ENCODE measurements at regions not wholly inside any gene's neighbourhood (a gene's known extent, or its start where the extent isn't known, plus 50 kb on each side); places are given as distances from the start of the nearest gene placed in this dataset.

DNA sequence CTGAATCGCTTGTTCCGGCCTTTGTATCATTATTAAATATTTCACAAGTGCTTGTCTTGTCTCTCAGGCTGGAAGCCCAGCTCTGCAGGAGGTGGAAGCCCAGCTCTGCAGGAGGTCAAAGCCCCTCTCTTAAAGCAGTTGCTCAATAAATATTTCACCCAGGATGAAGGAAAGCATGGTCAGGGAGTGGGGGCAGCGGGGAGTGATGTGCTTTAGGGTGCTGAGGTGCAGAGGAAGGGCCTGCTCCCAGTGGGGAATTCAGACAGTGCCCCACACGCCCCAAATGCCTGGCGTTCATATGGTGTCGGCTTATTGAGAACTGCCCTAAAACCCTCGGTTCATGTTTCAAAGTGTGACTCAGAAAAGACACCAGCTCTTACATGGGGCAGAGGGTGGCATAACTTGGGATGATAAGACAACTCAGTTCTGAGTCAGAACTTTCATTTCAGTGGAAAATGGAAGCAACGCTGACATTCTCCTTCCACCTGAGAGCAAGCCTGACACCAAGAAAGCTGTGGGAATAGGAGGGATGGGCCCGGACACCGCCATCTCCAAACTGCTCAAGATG is 114.3 kb upstream of the DAP start:
- no peak for DNase-seq

DNA sequence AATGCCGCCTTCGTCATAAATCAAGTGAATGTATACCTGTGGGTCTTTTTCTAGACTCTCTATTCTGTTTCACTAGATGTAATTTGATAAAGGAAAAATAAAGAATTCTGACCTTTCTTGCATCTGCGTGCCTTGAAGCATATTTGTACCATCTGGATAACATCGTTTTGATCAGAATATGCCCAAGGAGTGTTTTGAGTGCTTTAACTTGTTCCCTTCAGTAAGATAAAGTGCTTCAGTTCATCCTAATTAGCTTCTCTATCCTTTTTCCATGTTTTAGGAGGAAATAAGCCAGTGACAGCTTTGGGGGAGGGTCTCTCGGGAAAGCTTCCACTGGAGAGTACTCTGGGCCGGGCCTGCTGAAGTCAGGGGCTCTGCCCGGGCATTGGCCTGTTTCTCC is 113.5 kb upstream of the DAP start:
- DNase-seq = no peak

DNA sequence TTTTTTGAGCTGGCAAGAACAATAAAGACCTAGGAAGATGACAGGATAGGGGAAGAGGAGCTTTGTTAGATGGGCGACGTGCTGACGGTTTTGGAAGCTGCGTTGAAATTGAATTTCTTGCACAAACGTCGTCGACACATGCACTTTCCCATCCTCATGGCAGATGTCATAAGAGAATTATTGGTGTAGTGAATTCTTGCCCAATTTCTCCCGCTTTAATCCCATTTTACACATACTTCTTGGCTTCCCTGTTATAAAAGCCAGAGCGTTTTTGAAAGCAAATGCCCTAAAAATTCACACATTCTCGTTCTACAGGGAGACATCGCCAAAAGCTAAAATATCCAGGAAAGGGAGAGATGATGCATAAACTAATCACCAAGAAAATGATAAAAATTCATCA is 109.8 kb upstream of the DAP start:
- no peak for DNase-seq

DNA sequence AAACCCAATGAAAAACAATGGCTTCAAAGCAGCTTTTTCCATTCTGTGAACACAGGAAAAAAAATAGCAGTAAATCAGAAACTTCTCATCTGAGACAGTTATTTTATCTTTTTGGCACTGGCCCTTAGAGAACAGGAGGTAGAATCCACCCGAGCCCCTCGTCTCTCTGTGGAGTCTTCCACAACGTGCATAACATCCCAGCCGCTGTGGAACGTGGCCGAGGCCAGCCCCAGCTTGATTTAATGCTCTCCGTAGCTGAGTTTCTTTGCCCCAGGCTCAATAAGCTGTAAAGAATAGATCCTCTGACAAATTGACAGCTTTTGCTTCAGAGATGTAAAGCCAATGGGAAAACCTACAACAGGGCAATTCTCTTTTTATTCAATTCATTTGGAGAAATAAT is 107.9 kb upstream of the DAP start:
- DNase-seq = no peak

DNA sequence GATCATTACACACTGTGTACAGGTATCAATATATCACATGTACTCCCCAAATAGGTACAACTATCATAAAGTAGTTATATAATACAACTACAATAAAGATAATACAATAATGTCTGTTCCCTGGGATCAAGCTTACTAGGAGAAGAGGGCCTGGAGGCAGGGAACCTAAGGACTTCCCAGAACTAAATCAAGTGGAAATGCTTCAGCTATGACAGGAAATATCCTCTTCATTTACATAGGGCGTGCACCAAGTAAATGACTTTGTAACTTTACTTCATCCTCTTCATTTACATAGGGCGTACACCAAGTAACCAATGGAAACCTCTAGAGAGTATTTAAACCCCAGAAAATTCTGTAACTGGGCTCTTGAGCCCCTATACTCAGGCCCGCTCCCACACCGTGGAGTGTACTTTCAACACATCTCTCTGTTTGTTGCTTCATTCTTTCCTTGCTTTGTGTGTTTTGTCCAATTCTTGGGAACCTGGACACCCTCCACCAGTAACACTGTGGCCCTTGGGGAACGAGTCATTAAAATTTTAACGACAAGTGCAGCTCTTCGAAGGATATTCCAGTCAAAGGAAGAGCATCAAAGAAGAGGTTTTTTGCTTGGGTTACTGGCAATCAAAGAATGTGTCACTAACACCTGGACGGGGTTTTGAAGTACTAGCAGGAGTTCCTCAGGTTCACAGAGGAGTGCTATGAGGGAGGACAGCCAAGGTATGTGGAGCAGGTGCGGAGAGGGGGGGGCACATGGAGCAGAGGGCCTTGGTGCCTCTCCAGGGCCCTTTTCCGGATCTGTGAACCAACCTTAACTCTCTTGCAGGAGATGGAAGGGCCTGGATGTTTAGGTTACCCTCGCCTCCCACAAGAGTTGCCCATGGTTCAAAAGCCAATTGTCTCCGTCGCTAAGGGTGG is 106.6 kb upstream of the DAP start:
- no peak for DNase-seq

DNA sequence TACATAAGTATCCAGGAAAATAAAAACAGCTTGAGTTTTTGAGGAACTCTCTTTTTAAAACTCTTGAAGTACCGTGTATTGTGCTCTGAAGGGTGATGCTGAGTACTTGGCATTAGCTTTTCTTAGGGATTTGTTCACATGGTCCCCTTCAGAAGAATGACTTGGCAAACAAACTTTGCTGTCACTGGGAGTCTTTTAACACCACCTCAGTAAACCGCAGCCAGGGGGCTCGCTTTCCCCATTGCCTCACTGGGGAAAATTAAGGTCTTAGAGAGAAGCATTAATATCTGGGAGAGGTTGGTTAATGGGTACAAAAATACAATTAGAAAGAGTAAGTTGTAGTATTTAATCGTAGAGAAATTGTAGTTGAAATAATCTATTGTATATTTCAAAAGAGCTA is 105.9 kb upstream of the DAP start:
- DNase-seq = no peak

DNA sequence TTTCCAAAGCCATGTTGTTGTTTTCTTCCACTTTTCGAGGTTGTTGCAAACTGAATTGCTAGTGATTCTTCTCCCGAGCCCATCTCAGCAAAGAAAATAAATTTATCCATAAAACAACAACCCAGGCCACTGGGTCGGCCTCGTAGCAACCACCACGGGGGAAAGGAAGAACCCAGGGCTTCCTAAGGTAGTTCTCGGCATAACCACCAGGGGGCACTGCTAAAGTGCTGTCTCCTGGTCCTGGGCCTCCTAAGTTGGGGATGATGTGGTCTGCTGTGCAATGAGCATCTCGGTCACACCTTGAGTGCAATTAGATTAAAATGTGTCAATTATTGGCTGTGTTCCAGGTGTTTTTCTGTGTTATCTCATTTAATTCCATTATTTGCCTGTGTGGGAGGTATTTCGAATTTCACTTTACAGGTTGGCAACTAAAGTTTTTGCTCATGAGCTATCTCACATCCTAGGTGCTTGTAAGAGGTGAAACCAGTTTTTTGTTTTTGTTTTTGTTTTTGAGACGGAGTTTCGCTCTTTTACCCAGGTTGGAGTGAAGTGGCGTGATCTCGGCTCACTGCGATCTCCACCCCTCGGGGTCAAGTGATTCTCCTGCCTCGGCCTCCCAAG is 102.8 kb upstream of the DAP start:
- peak; percentile 41 for DNase-seq

DNA sequence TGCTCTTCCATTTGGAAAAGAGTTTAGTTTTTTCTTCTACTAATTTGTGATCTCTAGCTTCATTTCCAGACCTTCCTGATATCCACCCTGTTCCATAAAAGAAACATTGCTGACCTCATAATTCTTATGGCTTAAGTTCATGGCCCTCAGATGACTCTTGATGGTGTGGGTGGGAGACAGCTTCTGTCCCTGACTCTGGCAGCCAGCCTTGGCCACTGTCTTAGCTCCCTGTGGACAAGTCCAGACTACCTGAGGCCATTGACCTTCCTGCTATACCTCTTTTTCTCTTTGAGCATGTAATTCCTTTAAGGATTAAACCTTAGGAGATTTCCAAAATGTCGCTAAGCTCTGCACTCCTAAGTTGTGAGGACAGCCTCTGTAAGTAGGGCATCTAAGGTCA is 101.1 kb upstream of the DAP start:
- DNase-seq = no peak

DNA sequence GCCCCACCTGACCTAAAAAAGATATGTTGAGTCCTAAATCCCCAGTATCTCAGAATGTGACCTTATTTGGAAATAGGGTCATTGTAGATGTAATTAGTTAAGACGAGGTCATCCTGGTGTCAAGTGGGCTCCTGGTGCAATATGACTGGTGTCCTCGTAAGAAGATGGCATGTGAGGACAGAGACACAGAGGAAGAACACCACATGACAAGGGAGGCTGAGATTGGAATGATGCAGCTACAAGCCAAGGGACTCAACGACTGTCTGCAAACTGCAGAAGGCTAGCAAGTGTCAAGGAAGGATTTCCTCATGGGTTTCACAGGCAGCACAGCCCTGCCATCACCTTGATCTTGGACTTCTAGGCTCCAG is 100.4 kb upstream of the DAP start:
- DNase-seq = no peak

DNA sequence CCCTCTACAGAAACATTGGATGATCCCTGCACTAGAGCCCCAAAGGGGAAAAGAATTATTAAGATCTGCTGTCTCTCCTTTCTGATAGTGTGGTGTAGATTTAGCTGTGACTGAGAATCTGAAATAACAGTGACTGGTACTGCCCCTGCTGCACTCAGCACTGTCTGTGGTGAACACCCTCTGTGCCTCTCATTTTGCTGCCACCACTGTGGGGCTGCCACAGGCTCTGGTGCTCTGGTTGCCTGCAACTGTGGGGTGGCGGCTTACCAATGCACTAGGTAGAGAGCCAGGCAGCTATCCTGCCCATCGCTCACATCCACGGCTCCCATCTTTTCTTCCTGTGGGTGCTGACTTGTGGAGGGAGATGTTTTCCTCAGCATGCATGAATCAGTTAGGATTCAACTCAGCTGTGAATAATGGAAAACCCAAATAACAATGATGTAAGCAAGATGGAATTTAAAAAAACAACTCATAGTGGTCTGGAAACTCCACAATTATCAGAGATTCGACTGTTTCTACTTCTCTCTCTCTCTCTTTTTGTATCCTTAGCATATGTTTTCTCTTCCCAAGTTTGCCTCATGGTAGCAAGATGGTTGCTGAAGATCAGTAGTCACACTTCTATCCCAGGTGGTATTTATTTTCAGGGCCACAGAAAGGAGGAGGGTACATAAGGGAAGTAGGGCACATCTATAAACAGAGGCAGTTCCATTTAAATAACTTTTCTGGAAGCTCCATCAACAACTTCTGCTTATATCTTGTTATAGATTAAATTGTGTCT is 99.8 kb upstream of the DAP start:
- DNase-seq = no peak

DNA sequence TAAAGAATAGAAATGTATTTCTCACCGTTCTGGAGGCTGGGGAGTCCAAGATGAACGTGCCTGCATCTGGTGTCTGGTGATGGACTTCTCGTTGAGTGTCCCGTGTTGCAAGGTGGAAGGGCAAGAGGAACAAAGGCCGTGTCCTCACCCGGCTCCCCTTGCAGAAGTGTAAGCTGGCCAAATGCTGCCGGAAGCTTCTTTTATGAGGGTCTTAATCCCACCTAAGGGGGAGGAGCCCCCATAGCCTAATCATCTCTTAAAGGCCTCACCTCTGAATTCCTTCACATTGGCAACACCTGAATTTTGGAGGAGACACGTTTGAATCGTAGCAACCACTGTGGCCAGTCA is 99.1 kb upstream of the DAP start:
- no peak for DNase-seq

DNA sequence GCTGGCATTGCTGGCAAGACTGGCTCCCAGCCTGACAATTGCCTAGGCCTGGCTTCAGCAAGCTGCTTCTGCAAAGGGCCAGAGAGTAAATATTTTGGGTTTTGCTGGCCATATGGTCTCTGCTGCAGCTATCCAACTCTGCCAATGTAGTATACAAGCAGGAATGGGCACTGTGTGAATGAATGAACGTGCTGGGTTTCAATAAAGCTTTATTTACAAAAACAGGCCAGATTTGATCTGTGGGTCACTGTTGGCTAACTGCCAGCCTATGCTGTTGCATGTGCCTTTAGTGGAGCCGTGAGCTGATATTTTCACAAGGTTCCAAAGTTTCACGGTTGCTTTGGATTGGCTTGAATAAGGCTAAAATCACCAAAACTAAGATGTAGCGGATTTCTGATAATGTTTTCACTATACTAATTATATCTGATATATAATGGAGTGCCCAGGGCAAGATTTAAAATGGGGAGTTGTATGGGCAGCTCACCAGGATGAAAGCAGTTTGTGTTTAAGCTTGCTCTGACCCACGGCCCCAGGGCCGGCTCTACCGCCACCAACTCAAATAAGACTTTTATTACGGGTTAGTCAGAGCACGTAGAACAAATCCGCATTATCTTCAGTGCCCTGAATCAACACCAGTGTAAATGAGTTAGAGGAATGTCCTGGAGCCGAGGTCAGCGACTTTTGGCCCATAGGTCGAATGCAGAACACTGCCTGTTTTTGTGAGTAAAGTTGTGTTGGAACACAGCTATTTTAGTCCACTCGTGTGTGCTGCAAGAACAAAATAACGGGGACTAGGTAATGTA is 98.6 kb upstream of the DAP start:
- no peak for DNase-seq

DNA sequence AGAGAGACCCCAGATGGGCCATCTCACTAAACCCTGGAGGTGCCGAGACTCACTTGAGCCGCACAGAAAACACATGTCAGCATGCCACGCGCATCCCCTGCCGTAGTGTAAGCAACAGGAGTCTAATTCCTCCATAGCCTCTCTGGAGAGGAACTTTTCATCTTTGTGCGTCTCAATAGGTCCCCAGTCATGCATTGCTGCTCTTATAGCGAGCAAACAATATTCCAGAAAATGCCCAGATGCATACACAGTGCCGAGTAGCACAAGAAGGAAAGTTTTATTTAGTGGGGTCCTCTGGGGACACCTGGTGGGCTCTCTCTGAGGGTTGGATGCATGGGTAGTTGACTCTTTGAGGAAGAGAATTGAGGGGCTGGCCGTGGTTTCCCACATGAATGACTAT is 97.9 kb upstream of the DAP start:
- no peak for DNase-seq

DNA sequence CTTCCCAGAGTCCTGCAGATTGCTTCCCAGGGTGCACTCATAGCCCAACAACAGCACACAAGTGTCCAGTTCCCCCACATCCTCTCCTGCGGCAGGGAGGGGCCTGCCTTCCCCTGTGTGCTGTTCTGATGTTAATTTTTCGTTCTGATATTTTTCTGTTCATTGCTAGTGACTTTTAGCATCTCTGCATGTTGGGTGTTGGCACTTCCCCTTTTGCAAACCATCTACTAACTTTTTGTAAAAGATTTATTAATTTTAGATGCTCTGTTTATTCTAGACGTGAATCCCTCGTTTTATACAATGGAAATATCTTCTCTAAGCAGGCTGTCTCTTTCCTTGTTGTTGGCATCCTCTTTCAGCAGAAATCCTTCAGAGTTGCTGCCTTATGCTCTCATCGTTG is 97.3 kb upstream of the DAP start:
- DNase-seq = no peak

DNA sequence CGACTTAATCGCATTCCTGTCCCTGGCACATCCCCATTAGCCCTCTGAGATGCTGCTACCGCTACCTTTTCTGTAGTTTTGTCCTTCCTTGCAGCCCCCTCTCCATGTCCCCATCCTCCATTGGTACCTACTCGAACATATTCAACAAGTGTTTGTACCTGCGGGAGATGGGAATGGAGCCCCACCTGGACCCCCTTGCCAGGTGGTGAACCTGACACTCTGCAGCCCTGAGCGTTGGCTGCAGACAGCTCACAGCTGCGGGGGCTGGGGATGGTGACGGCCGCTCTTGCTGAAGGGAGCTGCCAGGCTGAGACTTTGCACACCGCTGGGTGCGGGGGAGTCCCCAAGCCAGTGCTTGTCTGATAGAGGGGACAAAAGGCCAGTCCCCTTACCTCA is 96.3 kb upstream of the DAP start:
- no peak for DNase-seq

DNA sequence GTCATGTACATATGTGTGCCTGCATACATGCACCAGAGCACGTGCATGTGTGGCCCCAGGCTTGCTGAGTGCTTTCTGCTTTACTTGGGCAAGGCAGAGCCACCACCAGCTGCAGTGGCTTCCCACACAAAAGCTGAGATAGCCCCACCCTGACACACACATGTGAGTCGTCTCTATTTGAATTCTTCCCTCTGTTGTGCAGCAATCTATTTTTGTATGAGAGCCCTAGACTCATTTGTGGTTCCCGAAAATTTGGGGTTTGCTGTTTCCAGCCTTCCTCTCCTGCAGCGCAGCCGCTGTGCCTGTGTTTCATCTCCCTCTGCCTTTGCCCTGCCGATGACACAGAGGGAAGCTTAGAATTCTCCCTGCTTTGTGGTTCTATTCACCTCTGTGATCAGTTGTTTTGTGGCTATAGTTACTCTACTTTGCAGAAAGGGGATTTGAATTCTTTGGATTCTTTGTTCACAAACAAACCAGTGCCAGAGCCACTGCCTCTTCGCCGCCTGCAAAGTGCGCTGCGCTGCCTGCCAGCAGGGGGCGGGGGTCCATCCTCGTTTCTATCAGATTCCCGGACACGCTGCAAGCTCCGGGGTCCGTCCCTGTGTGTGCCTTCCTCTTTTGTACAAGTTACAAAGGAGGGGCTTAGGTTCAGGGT is 95.8 kb upstream of the DAP start:
- DNase-seq = peak; percentile 15

DNA sequence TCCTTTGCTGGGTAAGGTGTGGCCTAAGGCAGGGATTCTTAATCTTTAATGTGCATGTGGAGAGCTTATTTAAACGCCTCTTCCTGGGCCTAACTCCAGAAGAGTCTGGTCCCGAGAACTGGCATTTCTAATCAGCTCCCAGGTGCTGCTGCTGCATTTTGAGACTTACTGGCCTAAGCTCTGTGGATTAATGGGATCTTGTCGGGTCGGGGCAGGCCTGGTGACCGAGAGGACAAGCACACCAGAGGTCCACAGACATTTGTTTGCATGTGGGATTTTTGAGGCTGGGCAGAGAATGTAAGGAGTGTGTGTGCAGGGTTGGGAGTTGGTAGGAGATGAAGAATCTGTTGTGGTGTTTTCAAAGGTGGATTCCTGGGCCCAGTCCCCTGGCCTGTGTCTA is 95.0 kb upstream of the DAP start:
- DNase-seq = no peak

DNA sequence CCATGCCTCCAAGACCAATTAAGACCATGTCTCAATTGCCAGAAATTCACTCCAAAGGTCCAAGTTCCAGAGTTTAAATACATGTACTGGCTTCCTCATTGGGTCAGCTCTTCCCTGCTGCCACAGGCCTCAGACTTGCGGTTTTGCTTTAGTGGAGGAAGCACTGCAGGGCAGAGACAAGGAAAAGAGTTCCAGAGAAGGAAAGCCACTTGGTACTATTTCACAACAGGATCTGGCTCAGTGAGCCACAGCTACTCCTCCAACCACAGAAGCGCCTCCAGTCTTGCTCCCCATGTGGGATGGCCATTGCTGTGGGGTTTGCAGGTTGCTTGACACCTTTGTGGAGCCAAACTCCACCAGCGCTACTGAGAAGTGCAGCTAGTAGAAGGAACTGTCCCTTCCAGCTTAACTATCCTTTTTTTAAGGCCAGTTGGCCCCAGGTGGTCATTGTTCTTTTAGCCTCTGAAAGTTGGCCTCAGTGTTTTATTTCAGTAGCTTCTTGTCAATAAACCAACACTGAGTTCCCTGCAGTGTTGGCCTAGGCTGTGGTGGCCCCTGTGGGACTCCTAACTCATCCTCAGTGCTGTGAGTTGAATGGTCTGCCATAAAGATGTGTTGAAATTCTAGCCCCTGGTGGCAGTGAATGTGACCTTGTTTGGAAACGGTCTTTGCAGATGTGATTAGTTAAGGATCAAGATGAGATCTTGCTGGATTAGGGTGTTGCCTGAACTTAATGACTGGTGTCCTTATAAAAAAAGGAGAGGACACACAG is 93.7 kb upstream of the DAP start:
- no peak for DNase-seq

DNA sequence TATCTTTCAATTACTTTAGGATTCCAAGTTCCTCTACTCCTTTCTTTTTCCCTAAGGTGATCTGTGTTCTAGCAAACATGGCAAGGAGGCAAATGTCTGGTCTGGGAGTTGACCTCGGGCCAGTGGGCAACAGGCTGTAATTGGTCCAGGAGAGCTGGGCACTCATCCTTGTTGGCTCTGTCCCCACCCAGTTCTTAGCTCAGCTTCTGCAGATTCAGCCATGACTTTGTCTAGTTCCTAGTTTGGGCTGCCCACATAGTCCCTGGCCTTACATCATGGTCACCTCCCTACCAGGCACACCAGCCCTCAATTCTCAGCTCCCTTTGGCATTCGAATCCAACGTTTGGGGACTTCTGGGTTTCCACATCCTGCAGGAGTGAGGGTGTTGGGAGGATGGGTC is 92.1 kb upstream of the DAP start:
- no peak for DNase-seq

DNA sequence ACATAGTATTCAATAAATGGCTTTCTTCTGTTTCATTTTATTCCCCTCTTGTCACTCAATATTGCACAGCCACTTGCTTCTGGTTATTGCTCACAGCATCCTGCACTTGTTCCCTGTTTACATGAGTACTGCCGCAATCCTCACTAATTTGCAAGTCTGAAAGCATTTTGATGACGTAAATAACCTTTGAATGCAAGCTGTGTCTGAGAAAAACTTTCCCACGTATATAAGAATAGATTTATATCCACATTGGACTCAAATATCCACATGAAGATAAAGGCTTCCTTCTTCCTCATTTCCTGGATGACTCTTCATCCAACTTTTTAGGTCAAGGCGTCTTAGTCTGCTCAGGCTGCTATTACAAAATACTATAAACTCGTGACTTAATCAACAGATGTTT is 88.2 kb upstream of the DAP start:
- no peak for DNase-seq

DNA sequence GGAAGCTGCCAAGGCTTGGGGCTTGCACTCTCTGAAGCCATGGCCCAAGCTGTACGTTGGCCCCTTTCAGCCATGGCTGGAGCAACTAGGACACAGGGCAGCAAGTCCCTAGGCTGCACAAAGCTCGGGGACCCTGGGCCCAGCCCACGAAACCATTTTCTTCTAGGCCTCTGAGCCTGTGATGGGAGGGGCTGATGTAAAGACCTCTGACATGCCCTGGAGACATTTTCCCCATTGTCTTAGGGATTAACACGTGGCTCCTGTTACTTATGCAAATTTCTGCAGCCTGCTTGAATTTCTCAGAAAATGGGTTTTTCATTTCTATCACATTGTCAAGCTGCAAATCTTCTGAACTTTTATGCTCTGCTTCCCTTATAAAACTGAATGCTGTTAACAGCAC is 83.0 kb upstream of the DAP start:
- no peak for DNase-seq

DNA sequence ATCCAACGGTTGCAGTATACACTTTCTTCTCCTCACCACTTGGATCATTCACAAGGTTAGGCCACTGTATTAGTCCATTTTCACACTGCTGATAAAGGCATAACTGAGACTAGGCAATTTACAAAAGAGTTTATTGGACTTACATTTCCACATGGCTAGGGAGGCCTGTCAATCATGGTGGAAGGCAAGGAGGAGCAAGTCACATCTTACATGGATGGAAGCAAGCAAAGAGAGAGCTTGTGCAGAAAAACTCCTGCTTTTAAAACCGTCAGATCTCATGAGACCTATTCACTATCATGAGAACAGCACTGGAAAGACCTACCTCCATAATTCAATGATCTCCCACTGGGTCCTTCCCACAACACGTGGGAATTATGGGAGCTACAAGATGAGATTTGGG is 81.8 kb upstream of the DAP start:
- no peak for DNase-seq
